SU-DHL-6 (cell line): ENCODE measurements at regions not wholly inside any gene's neighbourhood (a gene's known extent, or its start where the extent isn't known, plus 50 kb on each side); places are given as distances from the start of the nearest gene placed in this dataset.

Experiments used
- EZH2phosphoT487 ChIP-seq: fragments of 200-600 bp; sonication (generic), shearing (Covaris generic); conservative IDR thresholded peaks from 2 replicates; pipeline ENCODE4 v1.6.1; 2018; ENCODE audit warnings: mild to moderate bottlenecking, antibody characterized with exemption, low read length, moderate library complexity, mixed read lengths
- TF ChIP-seq, protein P1 (sequence below): fragments of 200-600 bp; sonication (generic); IDR thresholded peaks from one replicate; pipeline ENCODE4 v1.5.1; 2017; ENCODE audit warnings: antibody characterized with exemption, mild to moderate bottlenecking, low read length, moderate library complexity; ENCODE audit not compliant: insufficient read depth, poor library complexity, severe bottlenecking

- TF ChIP-seq, protein P1, sequence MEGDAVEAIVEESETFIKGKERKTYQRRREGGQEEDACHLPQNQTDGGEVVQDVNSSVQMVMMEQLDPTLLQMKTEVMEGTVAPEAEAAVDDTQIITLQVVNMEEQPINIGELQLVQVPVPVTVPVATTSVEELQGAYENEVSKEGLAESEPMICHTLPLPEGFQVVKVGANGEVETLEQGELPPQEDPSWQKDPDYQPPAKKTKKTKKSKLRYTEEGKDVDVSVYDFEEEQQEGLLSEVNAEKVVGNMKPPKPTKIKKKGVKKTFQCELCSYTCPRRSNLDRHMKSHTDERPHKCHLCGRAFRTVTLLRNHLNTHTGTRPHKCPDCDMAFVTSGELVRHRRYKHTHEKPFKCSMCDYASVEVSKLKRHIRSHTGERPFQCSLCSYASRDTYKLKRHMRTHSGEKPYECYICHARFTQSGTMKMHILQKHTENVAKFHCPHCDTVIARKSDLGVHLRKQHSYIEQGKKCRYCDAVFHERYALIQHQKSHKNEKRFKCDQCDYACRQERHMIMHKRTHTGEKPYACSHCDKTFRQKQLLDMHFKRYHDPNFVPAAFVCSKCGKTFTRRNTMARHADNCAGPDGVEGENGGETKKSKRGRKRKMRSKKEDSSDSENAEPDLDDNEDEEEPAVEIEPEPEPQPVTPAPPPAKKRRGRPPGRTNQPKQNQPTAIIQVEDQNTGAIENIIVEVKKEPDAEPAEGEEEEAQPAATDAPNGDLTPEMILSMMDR, result no peak
- no peak for TF ChIP-seq EZH2phosphoT487
Observed at GRCh38 chr16:52364500-52364899, 182.4 kb downstream of the TOX3 start.
